ENCODE measurements at regions not wholly inside any gene's neighbourhood (a gene's known extent, or its start where the extent isn't known, plus 50 kb on each side); places are given as distances from the start of the nearest gene placed in this dataset.

DNA sequence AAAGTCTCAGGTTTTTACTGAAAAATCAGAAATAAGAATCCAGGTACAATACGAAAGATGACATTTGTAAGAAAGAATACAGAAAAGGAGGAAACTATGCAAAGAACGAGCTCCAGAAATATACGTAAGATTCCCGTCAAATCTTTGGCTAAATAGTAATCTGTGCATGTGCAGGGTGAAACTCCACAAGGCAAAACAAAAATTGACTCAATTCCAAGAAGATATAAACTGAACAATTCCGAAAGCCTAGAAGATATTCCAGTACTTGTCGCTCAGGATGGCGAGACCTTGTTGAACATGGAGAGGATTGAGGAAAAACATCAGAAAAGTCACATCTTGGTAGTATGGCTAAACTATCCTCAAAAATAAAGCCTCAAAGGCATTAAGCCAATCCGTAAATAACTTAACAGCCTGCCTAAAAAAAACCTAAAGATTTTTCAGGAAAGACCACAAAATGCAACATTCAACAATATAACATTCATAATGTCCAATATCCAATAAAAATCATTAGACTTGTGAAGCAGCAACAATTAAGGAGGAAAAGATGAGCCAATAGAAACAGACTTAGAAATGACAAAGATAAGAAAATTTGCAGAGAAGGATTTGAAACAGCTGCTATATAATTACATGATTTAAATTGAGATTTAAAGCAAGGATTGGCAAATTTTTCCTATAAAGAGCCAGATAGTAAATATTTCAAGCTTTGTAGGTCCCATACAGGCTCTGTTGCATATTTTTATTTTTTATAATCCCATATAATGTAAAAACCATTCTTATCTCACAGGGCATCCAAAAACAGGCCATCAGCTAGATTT lies 166.4 kb upstream of the UBASH3B start:
- 91% methylated on average over 8 of the region's 8 CpGs for WGBS
- DNase-seq (ENCODE audit: low spot score), result no peak
- H3K4me1 ChIP-seq (ENCODE audit: control insufficient read depth in 4 of 4, insufficient read depth in 4 of 4, low read length in 3 of 4), result no peaks in the 10 kb centered on the region
- no peak overlapping the region for H3K27ac ChIP-seq (ENCODE audit: low read depth in 1 of 2, low read length in 2 of 2)
- H3K27me3 ChIP-seq (ENCODE audit: control insufficient read depth in 4 of 4, insufficient read depth in 4 of 4, low read length in 3 of 4), result no peaks in the 10 kb centered on the region
- TF ChIP-seq EGR1 (IDR thresholded peaks at IDR 0.05; ENCODE audit: low read depth in 2 of 2), result no peak
- no peak for TF ChIP-seq FOXA1 (IDR thresholded peaks at IDR 0.05)
- no peak for TF ChIP-seq ZBTB33 (IDR thresholded peaks at IDR 0.05)
- TF ChIP-seq, protein P1, sequence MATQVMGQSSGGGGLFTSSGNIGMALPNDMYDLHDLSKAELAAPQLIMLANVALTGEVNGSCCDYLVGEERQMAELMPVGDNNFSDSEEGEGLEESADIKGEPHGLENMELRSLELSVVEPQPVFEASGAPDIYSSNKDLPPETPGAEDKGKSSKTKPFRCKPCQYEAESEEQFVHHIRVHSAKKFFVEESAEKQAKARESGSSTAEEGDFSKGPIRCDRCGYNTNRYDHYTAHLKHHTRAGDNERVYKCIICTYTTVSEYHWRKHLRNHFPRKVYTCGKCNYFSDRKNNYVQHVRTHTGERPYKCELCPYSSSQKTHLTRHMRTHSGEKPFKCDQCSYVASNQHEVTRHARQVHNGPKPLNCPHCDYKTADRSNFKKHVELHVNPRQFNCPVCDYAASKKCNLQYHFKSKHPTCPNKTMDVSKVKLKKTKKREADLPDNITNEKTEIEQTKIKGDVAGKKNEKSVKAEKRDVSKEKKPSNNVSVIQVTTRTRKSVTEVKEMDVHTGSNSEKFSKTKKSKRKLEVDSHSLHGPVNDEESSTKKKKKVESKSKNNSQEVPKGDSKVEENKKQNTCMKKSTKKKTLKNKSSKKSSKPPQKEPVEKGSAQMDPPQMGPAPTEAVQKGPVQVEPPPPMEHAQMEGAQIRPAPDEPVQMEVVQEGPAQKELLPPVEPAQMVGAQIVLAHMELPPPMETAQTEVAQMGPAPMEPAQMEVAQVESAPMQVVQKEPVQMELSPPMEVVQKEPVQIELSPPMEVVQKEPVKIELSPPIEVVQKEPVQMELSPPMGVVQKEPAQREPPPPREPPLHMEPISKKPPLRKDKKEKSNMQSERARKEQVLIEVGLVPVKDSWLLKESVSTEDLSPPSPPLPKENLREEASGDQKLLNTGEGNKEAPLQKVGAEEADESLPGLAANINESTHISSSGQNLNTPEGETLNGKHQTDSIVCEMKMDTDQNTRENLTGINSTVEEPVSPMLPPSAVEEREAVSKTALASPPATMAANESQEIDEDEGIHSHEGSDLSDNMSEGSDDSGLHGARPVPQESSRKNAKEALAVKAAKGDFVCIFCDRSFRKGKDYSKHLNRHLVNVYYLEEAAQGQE (IDR thresholded peaks at IDR 0.05), result no peak
- peaks cover 0 to 2% (median 0%) of the 10 kb centered on the region in 4 donors for H3K9me3 ChIP-seq (ENCODE audit: control insufficient read depth in 4 of 4, low read length in 3 of 4)
- no peak overlapping the region for H3K4me3 ChIP-seq (ENCODE audit: low read depth in 1 of 3, low read length in 3 of 3)
- no peaks in the 10 kb centered on the region for H3K36me3 ChIP-seq (ENCODE audit: control insufficient read depth in 4 of 4, insufficient read depth in 3 of 4, low read depth in 1 of 4, low read length in 3 of 4)
- no peak overlapping the region for H3K9ac ChIP-seq (ENCODE audit: low read depth in 1 of 2, low read length in 2 of 2)

- Histone ChIP-seq H3K36me3 (ENCODE audit: control insufficient read depth in 4 of 4, insufficient read depth in 3 of 4, low read depth in 1 of 4, low read length in 3 of 4) (no peaks in the 10 kb centered on the region), H3K27me3 (ENCODE audit: control insufficient read depth in 4 of 4, insufficient read depth in 4 of 4, low read length in 3 of 4) (no peaks in the 10 kb centered on the region), H3K4me3 (ENCODE audit: low read depth in 1 of 3, low read length in 3 of 3) (no peak overlapping the region), H3K4me1 (ENCODE audit: control insufficient read depth in 4 of 4, insufficient read depth in 4 of 4, low read length in 3 of 4) (no peaks in the 10 kb centered on the region), H3K9me3 (ENCODE audit: control insufficient read depth in 4 of 4, low read length in 3 of 4) (peaks cover 0 to 2% (median 0%) of the 10 kb centered on the region in 4 donors), H3K27ac (ENCODE audit: low read depth in 1 of 2, low read length in 2 of 2) (no peak overlapping the region), H3K9ac (ENCODE audit: low read depth in 1 of 2, low read length in 2 of 2) (no peak overlapping the region)
- 89% methylated on average over 3 of the region's 3 CpGs for WGBS
- DNase-seq (ENCODE audit: low spot score), result no peak
- no peak for TF ChIP-seq TAF1 (conservative IDR thresholded peaks at IDR 0.05)
- TF ChIP-seq, protein P2, sequence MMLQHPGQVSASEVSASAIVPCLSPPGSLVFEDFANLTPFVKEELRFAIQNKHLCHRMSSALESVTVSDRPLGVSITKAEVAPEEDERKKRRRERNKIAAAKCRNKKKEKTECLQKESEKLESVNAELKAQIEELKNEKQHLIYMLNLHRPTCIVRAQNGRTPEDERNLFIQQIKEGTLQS (IDR thresholded peaks at IDR 0.05), result no peak
- no peak for TF ChIP-seq CTCF (IDR thresholded peaks at IDR 0.05; ENCODE audit: low read depth, low read length, missing input control)
- no peak for TF ChIP-seq NR2F2 (IDR thresholded peaks at IDR 0.05)
- TF ChIP-seq HNF4A (conservative IDR thresholded peaks at IDR 0.05), result no peak
- TF ChIP-seq FOXA1 (IDR thresholded peaks at IDR 0.05), result no peak
- no peak for TF ChIP-seq HNF4G (IDR thresholded peaks at IDR 0.05)
- no peak for TF ChIP-seq YY1 (IDR thresholded peaks at IDR 0.05)
- no peak for TF ChIP-seq MAX (IDR thresholded peaks at IDR 0.05)
- no peak for TF ChIP-seq GABPA (IDR thresholded peaks at IDR 0.05 in 1 of 2, conservative IDR thresholded peaks at IDR 0.05 in 1 of 2)
- TF ChIP-seq SP1 (IDR thresholded peaks at IDR 0.05), result no peak
Measured at GRCh38 chr11:122487669-122488068, 167.9 kb upstream of the UBASH3B start.
